Bronchial epithelial cell (primary cell): ENCODE measurements at regions not wholly inside any gene's neighbourhood (a gene's known extent, or its start where the extent isn't known, plus 50 kb on each side); places are given as distances from the start of the nearest gene placed in this dataset.

Experiments used
- DNase-seq: peaks from one replicate; pipeline ENCODE4 v3.0.0-alpha.2; 2010; ENCODE audit warnings: low read depth
- FAIRE-seq: peaks from 2 replicates; lab custom pipeline; 2011; peaks lifted over from hg19 to GRCh38; lab: Jason Lieb, UNC
- H3K27me3 ChIP-seq: 2 replicates; pipeline ENCODE4 v1.5.1; 2011; ENCODE audit warnings: low read length; ENCODE audit not compliant: control insufficient read depth, insufficient read depth
- H3K36me3 ChIP-seq: 2 replicates; pipeline ENCODE4 v1.5.1; 2011; ENCODE audit warnings: low read length; ENCODE audit not compliant: control insufficient read depth, insufficient read depth
- H3K4me3 ChIP-seq: 2 replicates; pipeline ENCODE4 v1.5.1; 2011; ENCODE audit warnings: mild to moderate bottlenecking, low read depth, low read length, control low read depth
- TF ChIP-seq, protein P1 (sequence below): IDR thresholded peaks from 2 replicates; pipeline ENCODE4 v1.5.1; 2011; ENCODE audit warnings: mild to moderate bottlenecking, moderate library complexity, low read length, control low read depth, inconsistent platforms; ENCODE audit not compliant: insufficient read depth, severe bottlenecking

DNA sequence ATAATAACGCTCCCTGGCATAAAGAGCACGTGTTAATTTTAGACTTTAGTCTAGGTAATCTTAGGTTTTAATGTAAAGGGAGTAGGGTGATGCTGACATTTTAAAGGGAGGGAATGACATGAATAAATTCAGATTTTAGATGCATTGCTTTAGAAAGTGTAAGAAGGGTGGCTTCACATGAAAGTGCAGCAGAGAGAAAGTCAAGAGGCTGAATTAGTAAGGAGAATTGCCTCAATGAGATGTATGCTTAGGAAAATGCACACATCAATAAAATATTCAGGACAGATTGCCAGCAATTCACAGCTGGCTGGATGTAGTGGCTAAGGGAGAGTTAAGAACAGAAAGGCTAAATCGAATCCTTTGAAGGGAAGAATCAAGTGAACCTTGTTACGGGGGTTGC is 165.5 kb upstream of the CDH19 start:
- H3K4me3 ChIP-seq = no peak overlapping the region
- no peak for DNase-seq
- FAIRE-seq = no peak
- no peaks in the 10 kb centered on the region for H3K36me3 ChIP-seq
- TF ChIP-seq, protein P1, sequence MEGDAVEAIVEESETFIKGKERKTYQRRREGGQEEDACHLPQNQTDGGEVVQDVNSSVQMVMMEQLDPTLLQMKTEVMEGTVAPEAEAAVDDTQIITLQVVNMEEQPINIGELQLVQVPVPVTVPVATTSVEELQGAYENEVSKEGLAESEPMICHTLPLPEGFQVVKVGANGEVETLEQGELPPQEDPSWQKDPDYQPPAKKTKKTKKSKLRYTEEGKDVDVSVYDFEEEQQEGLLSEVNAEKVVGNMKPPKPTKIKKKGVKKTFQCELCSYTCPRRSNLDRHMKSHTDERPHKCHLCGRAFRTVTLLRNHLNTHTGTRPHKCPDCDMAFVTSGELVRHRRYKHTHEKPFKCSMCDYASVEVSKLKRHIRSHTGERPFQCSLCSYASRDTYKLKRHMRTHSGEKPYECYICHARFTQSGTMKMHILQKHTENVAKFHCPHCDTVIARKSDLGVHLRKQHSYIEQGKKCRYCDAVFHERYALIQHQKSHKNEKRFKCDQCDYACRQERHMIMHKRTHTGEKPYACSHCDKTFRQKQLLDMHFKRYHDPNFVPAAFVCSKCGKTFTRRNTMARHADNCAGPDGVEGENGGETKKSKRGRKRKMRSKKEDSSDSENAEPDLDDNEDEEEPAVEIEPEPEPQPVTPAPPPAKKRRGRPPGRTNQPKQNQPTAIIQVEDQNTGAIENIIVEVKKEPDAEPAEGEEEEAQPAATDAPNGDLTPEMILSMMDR = no peak
- no peaks in the 10 kb centered on the region for H3K27me3 ChIP-seq

DNA sequence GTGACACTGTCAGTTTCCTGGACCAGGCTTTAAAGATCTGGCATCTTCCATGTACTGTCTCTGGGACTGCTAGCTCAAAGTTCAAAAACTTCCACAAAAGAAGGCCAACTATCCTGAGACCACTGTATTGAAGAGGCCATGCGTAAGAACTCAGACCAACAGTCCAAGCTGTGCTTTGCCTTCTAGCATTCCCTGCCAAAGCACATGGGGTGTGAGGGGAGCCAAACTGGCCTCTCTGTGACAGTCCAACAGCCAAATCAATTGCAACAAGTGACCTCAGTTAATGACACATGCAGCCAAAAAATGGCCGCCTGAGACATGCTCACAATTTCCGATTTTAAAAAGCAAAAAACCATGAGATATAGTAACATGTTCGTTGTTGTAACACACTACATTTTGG is 160.3 kb upstream of the CDH19 start:
- Histone ChIP-seq H3K4me3 (no peak overlapping the region), H3K27me3 (no peaks in the 10 kb centered on the region), H3K36me3 (no peaks in the 10 kb centered on the region)
- no peak for FAIRE-seq
- TF ChIP-seq, protein P1 = no peak
- DNase-seq = no peak

DNA sequence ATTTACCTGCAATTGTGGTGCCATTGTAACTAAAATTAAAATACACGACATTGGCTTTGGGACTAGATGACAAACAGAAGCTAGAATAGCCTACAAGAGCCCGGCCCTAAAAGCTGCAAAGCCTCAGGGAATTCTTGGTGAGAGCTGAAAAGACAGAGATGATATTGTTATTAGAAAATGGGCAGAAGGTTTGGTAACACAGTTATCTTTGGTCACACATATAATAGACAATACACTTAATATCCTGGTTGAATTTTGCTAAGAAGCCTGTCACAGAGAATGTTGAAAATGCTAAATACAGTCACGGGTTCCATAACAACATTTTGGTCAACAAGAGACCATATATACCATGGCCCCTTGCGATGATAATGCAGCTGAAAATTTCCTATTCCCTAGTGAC is 157.3 kb upstream of the CDH19 start:
- no peak overlapping the region for H3K4me3 ChIP-seq
- no peak for DNase-seq
- no peaks in the 10 kb centered on the region for H3K36me3 ChIP-seq
- TF ChIP-seq, protein P1 = no peak
- no peak for FAIRE-seq
- no peaks in the 10 kb centered on the region for H3K27me3 ChIP-seq

DNA sequence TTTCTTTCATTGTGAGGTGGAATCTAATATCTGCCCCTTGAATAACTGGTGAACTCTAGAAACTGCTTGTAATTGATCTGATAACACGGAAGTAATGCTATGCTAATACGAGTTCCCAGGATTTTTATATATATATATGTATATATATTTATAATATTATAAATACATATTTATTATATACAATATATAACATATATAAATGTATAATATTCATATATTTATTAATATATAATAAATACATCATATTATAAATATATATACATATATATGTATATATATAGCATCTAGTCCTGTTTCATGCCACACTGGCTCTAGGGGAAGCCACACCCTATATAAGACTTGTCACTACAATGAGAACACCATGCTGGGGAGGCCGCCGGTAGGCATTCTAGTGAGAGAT is 156.7 kb upstream of the CDH19 start:
- Histone ChIP-seq H3K4me3 (no peak overlapping the region), H3K36me3 (no peaks in the 10 kb centered on the region), H3K27me3 (no peaks in the 10 kb centered on the region)
- TF ChIP-seq, protein P1 = no peak
- FAIRE-seq (no peak), DNase-seq (no peak)

DNA sequence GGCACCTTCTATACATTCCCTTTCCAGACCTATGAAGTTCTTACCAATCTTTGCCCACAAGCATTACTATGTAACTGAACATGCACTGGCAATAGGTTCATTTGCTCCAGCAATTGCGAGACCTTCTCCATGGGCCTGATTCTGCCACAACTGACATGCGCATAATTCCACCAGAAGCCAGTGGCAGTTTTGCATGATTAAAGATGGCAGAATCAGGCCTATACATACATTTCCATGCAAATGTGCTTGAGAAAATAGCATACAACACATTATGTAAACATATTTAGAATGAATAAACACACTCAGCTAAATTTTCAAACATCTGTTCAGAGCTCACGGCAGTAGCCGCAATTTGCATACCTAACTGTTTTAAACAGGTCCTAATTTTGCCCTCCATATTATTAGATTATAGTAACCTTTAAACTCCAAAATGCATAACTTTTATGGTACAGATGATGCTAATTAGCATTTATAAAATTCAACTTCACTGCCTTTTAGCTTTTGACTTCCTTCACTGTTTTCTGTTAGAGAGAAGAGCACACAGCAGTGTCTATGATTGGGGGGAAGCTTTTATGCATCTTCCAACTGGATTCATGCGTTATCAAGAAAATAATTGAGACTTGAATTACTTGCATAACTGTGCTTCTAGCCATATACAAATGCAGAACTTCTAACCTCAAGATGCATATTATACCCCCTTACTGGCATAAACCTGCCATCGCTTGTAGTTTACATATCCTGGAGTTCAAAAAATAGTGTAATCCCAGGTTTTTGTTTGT is 155.3 kb upstream of the CDH19 start:
- H3K27me3 ChIP-seq = no peaks in the 10 kb centered on the region
- FAIRE-seq (no peak), DNase-seq (no peak)
- H3K36me3 ChIP-seq = no peaks in the 10 kb centered on the region
- H3K4me3 ChIP-seq = no peak overlapping the region
- TF ChIP-seq, protein P1 = no peak

DNA sequence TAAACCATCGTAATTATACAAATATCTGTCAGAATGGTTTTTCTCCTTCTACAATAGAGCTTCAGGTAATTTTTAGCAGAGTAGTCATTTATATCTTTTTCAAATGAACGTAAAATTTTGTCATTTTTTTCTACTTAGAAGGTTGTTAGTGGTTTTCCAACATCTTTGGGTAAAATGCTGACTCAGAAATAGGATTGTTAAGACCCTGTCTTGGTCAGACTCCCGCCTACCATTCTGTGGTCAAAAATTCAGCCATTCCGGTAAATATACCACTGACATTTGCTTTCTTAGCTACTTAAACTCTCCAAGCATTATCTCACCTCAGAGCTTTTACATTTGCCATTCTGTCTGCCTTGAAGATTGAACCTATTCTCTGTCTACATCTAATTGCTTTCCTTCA is 154.1 kb upstream of the CDH19 start:
- FAIRE-seq (no peak), DNase-seq (no peak)
- Histone ChIP-seq H3K36me3 (no peaks in the 10 kb centered on the region), H3K27me3 (no peaks in the 10 kb centered on the region), H3K4me3 (no peak overlapping the region)
- TF ChIP-seq, protein P1 = no peak
